ENCODE measurements at regions not wholly inside any gene's neighbourhood (a gene's known extent, or its start where the extent isn't known, plus 50 kb on each side); places are given as distances from the start of the nearest gene placed in this dataset.

- H3K4me3 Mint-ChIP-seq: no peak overlapping the region
- POLR2A ChIA-PET: no interaction called here
- H3K27ac Mint-ChIP-seq: no peak overlapping the region
These were observed 249.7 kb downstream of the SPTSSA start for GRCh38 chr14:34212172-34212929.

GRCh38 chr14:34211732-34212131 is 250.3 kb downstream of the SPTSSA start:
- no peak overlapping the region for H3K27ac Mint-ChIP-seq
- H3K9me3 Mint-ChIP-seq: peaks cover 0 to 4% (median 2%) of the 10 kb centered on the region in 5 donors
- no peak overlapping the region for H3K4me3 Mint-ChIP-seq

More at GRCh38 chr14:34212172-34212929, 249.7 kb downstream of the SPTSSA start:
- Histone ChIP-seq H3K36me3 (ENCODE audit: insufficient read depth, low read length) (no peaks in the 10 kb centered on the region), H3K9me3 (ENCODE audit: low read length) (no peaks in the 10 kb centered on the region), H3K4me3 (ENCODE audit: low read length) (no peak overlapping the region), H3K4me1 (ENCODE audit: insufficient read depth, low read length) (no peaks in the 10 kb centered on the region), H3K27me3 (ENCODE audit: insufficient read depth, low read length, poor library complexity, severe bottlenecking) (no peaks in the 10 kb centered on the region), H3K27ac (ENCODE audit: low read depth, low read length) (no peak overlapping the region)
- peaks cover 3% of the 10 kb centered on the region in 2 donors for H3K27me3 Mint-ChIP-seq
- peaks cover 0 to 7% (median 4%) of the 10 kb centered on the region in 5 donors for H3K9me3 Mint-ChIP-seq
- peaks cover 0 to 10% (median 0%) of the 10 kb centered on the region in 3 donors for H3K4me1 Mint-ChIP-seq
- DNase-seq: no peak
- H3K36me3 Mint-ChIP-seq: no peaks in the 10 kb centered on the region
- CTCF ChIA-PET: interaction anchor here (1.6 kb wide), 1 partner anchor 12 kb away, joined by 3 read pairs; no protein-coding TSS in a partner anchor

GRCh38 chr14:34208532-34208931 is 253.5 kb downstream of the SPTSSA start:
- Mint-ChIP-seq H3K4me1 (peaks cover 0 to 14% (median 0%) of the 10 kb centered on the region in 3 donors), H3K9me3 (peaks cover 0 to 9% (median 2%) of the 10 kb centered on the region in 5 donors), H3K4me3 (no peak overlapping the region), H3K27ac (no peak overlapping the region), H3K27me3 (peaks cover 3% of the 10 kb centered on the region in 2 donors), H3K36me3 (peaks cover 0 to 2% (median 0%) of the 10 kb centered on the region in 3 donors)
- no peaks in the 10 kb centered on the region for H3K27me3 ChIP-seq (ENCODE audit: insufficient read depth, low read length, poor library complexity, severe bottlenecking)
- POLR2A ChIA-PET: no interaction called here
- DNase-seq: no peak
- no peaks in the 10 kb centered on the region for H3K36me3 ChIP-seq (ENCODE audit: insufficient read depth, low read length)
- CTCF ChIA-PET: no interaction called here
- no peaks in the 10 kb centered on the region for H3K9me3 ChIP-seq (ENCODE audit: low read length)
- H3K27ac ChIP-seq (ENCODE audit: low read depth, low read length): no peak overlapping the region
- no peaks in the 10 kb centered on the region for H3K4me1 ChIP-seq (ENCODE audit: insufficient read depth, low read length)
- no peak overlapping the region for H3K4me3 ChIP-seq (ENCODE audit: low read length)

More at GRCh38 chr14:34211732-34212131, 250.3 kb downstream of the SPTSSA start:
- Mint-ChIP-seq H3K27me3 (peaks cover 3% of the 10 kb centered on the region in 2 donors), H3K4me1 (peaks cover 0 to 10% (median 0%) of the 10 kb centered on the region in 3 donors), H3K36me3 (peaks cover 0 to 2% (median 0%) of the 10 kb centered on the region in 3 donors)
- no peaks in the 10 kb centered on the region for H3K27me3 ChIP-seq (ENCODE audit: insufficient read depth, low read length, poor library complexity, severe bottlenecking)
- ChIA-PET POLR2A (no interaction called here), CTCF (interaction anchor here (1.6 kb wide), 1 partner anchor 11 kb away, joined by 3 read pairs; no protein-coding TSS in a partner anchor)
- no peaks in the 10 kb centered on the region for H3K36me3 ChIP-seq (ENCODE audit: insufficient read depth, low read length)
- no peaks in the 10 kb centered on the region for H3K4me1 ChIP-seq (ENCODE audit: insufficient read depth, low read length)
- H3K4me3 ChIP-seq (ENCODE audit: low read length): no peak overlapping the region
- H3K9me3 ChIP-seq (ENCODE audit: low read length): no peaks in the 10 kb centered on the region
- no peak for DNase-seq
- H3K27ac ChIP-seq (ENCODE audit: low read depth, low read length): no peak overlapping the region

- no peak for DNase-seq
- peaks cover 0 to 3% of the 10 kb centered on the region in 2 donors for H3K27me3 Mint-ChIP-seq
- H3K4me1 ChIP-seq (ENCODE audit: insufficient read depth, low read length): no peaks in the 10 kb centered on the region
- no peak overlapping the region for H3K27ac ChIP-seq (ENCODE audit: low read depth, low read length)
- H3K27me3 ChIP-seq (ENCODE audit: insufficient read depth, low read length, poor library complexity, severe bottlenecking): no peaks in the 10 kb centered on the region
- H3K36me3 ChIP-seq (ENCODE audit: insufficient read depth, low read length): no peaks in the 10 kb centered on the region
- POLR2A ChIA-PET: no interaction called here
- no peak overlapping the region for H3K4me3 ChIP-seq (ENCODE audit: low read length)
- CTCF ChIA-PET: no interaction called here
- H3K36me3 Mint-ChIP-seq: peaks cover 0 to 2% (median 0%) of the 10 kb centered on the region in 3 donors
- no peaks in the 10 kb centered on the region for H3K9me3 ChIP-seq (ENCODE audit: low read length)
- H3K9me3 Mint-ChIP-seq: peaks cover 0 to 9% (median 2%) of the 10 kb centered on the region in 5 donors
- H3K27ac Mint-ChIP-seq: no peak overlapping the region
- H3K4me1 Mint-ChIP-seq: peaks cover 0 to 17% (median 0%) of the 10 kb centered on the region in 3 donors
- H3K4me3 Mint-ChIP-seq: no peak overlapping the region
These were observed 254.9 kb upstream of the EGLN3 start for GRCh38 chr14:34205799-34206198.

GRCh38 chr14:34204774-34205173 is 253.9 kb upstream of the EGLN3 start:
- Mint-ChIP-seq H3K9me3 (peaks cover 0 to 9% (median 2%) of the 10 kb centered on the region in 5 donors), H3K4me1 (peaks cover 0 to 17% (median 0%) of the 10 kb centered on the region in 3 donors), H3K4me3 (no peak overlapping the region), H3K27ac (no peak overlapping the region), H3K36me3 (peaks cover 0 to 2% (median 0%) of the 10 kb centered on the region in 3 donors), H3K27me3 (peaks cover 0 to 3% of the 10 kb centered on the region in 2 donors)
- no peaks in the 10 kb centered on the region for H3K4me1 ChIP-seq (ENCODE audit: insufficient read depth, low read length)
- H3K36me3 ChIP-seq (ENCODE audit: insufficient read depth, low read length): no peaks in the 10 kb centered on the region
- H3K27ac ChIP-seq (ENCODE audit: low read depth, low read length): no peak overlapping the region
- no peak overlapping the region for H3K4me3 ChIP-seq (ENCODE audit: low read length)
- ChIA-PET CTCF (no interaction called here), POLR2A (no interaction called here)
- no peaks in the 10 kb centered on the region for H3K27me3 ChIP-seq (ENCODE audit: insufficient read depth, low read length, poor library complexity, severe bottlenecking)
- no peak for DNase-seq
- no peaks in the 10 kb centered on the region for H3K9me3 ChIP-seq (ENCODE audit: low read length)

- no peaks in the 10 kb centered on the region for H3K27me3 ChIP-seq (ENCODE audit: insufficient read depth, low read length, poor library complexity, severe bottlenecking)
- POLR2A ChIA-PET: no interaction called here
- H3K36me3 Mint-ChIP-seq: peaks cover 0 to 2% (median 0%) of the 10 kb centered on the region in 3 donors
- CTCF ChIA-PET: no interaction called here
- no peak overlapping the region for H3K4me3 Mint-ChIP-seq
- H3K27me3 Mint-ChIP-seq: peaks cover 0 to 3% of the 10 kb centered on the region in 2 donors
- H3K4me3 ChIP-seq (ENCODE audit: low read length): no peak overlapping the region
- H3K9me3 Mint-ChIP-seq: peaks cover 0 to 9% (median 2%) of the 10 kb centered on the region in 5 donors
- no peaks in the 10 kb centered on the region for H3K36me3 ChIP-seq (ENCODE audit: insufficient read depth, low read length)
- no peaks in the 10 kb centered on the region for H3K4me1 ChIP-seq (ENCODE audit: insufficient read depth, low read length)
- no peak overlapping the region for H3K27ac Mint-ChIP-seq
- no peak for DNase-seq
- H3K27ac ChIP-seq (ENCODE audit: low read depth, low read length): no peak overlapping the region
- H3K4me1 Mint-ChIP-seq: peaks cover 0 to 23% (median 0%) of the 10 kb centered on the region in 3 donors
- no peaks in the 10 kb centered on the region for H3K9me3 ChIP-seq (ENCODE audit: low read length)
These were observed 252.4 kb upstream of the EGLN3 start for GRCh38 chr14:34203251-34203722.

- Histone ChIP-seq H3K27ac (ENCODE audit: low read depth, low read length) (no peak overlapping the region), H3K4me3 (ENCODE audit: low read length) (no peak overlapping the region), H3K9me3 (ENCODE audit: low read length) (no peaks in the 10 kb centered on the region), H3K27me3 (ENCODE audit: insufficient read depth, low read length, poor library complexity, severe bottlenecking) (no peaks in the 10 kb centered on the region), H3K36me3 (ENCODE audit: insufficient read depth, low read length) (no peaks in the 10 kb centered on the region), H3K4me1 (ENCODE audit: insufficient read depth, low read length) (no peaks in the 10 kb centered on the region)
- Mint-ChIP-seq H3K4me3 (no peak overlapping the region), H3K27me3 (peaks cover 5 to 8% of the 10 kb centered on the region in 2 donors), H3K4me1 (peaks cover 0 to 23% (median 0%) of the 10 kb centered on the region in 3 donors), H3K27ac (peak overlapping the region in 1 of 8 donors; percentile 7), H3K9me3 (peaks cover 0 to 11% (median 2%) of the 10 kb centered on the region in 5 donors), H3K36me3 (peaks cover 0 to 2% (median 0%) of the 10 kb centered on the region in 3 donors)
- DNase-seq: no peak
- POLR2A ChIA-PET: no interaction called here
- CTCF ChIA-PET: no interaction called here
These were observed 251.2 kb upstream of the EGLN3 start for GRCh38 chr14:34201909-34202637.

- H3K27me3 Mint-ChIP-seq: peaks cover 5 to 8% of the 10 kb centered on the region in 2 donors
- H3K27ac Mint-ChIP-seq: no peak overlapping the region
- Histone ChIP-seq H3K27me3 (ENCODE audit: insufficient read depth, low read length, poor library complexity, severe bottlenecking) (no peaks in the 10 kb centered on the region), H3K27ac (ENCODE audit: low read depth, low read length) (no peak overlapping the region), H3K36me3 (ENCODE audit: insufficient read depth, low read length) (no peaks in the 10 kb centered on the region), H3K4me3 (ENCODE audit: low read length) (no peak overlapping the region), H3K4me1 (ENCODE audit: insufficient read depth, low read length) (no peaks in the 10 kb centered on the region), H3K9me3 (ENCODE audit: low read length) (no peaks in the 10 kb centered on the region)
- DNase-seq: no peak
- ChIA-PET POLR2A (no interaction called here), CTCF (no interaction called here)
- H3K9me3 Mint-ChIP-seq: peaks cover 0 to 11% (median 0%) of the 10 kb centered on the region in 5 donors
- H3K4me1 Mint-ChIP-seq: peaks cover 0 to 20% (median 0%) of the 10 kb centered on the region in 3 donors
- H3K36me3 Mint-ChIP-seq: no peaks in the 10 kb centered on the region
- H3K4me3 Mint-ChIP-seq: no peak overlapping the region
These were observed 248.7 kb upstream of the EGLN3 start for GRCh38 chr14:34199585-34199984.

Measured in CD8-positive, alpha-beta memory T cell (primary cell).